AG04450 (cell line): ENCODE measurements at regions not wholly inside any gene's neighbourhood (a gene's known extent, or its start where the extent isn't known, plus 50 kb on each side); places are given as distances from the start of the nearest gene placed in this dataset.

Source experiments
- CTCF ChIA-PET: fragments of 300-600, 350-600 bp; formaldehyde crosslinking; extraction: SDS; loops from one replicate; lab custom pipeline; 2022; ENCODE audit warnings: antibody characterized with exemption, inconsistent platforms; lab: Charles Lee
- POLR2A ChIA-PET: fragments of 350-600 bp; formaldehyde crosslinking; extraction: SDS; loops from one replicate; lab custom pipeline; 2021; ENCODE audit warnings: antibody characterized with exemption, inconsistent platforms; lab: Yijun Ruan, JAX
- DNase-seq: peaks from one replicate; pipeline ENCODE4 v3.0.0-alpha.2; 2011; ENCODE audit warnings: low read depth, low spot score
- H3K27ac ChIP-seq: one replicate; pipeline ENCODE4 v1.5.1; 2012; ENCODE audit warnings: low read depth, low read length, control low read depth
- H3K27me3 ChIP-seq: one replicate; pipeline ENCODE4 v1.6.0; 2012; ENCODE audit warnings: low read length; ENCODE audit not compliant: control insufficient read depth, insufficient read depth
- H3K4me3 ChIP-seq: 2 replicates; pipeline ENCODE4 v1.5.1; 2011; ENCODE audit warnings: mild to moderate bottlenecking, low read depth, low read length, control low read depth
- H3K9me3 ChIP-seq: 2 replicates; pipeline ENCODE4 v1.5.1; 2012; ENCODE audit warnings: low read length; ENCODE audit not compliant: control insufficient read depth, insufficient read depth
- CTCF ChIP-seq: IDR thresholded peaks from 2 replicates; pipeline ENCODE4 v1.5.1; 2011; ENCODE audit warnings: low read depth, low read length, control low read depth, inconsistent platforms

DNA sequence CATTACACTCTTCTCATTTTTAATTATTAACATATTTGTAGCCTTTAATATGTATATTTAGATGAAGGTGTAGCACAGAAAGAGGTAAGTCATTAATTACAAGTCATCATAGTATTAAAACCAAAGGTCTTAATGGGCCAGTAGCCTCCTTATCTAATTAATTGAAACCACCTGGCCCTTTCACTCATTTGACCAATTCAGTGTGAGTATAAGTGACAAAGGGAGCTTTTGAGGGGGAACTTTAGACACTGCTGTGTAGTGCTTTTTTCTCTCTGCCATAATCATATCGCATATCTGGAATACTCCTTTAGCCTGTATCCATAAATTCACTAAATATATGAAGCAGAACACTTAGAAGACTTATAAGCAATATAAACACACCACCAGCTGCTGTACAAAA, 562.9 kb upstream of the POT1 start:
- ChIA-PET CTCF (no interaction called here), POLR2A (no interaction called here)
- Histone ChIP-seq H3K27me3 (no peaks in the 10 kb centered on the region), H3K27ac (no peak overlapping the region), H3K9me3 (peaks cover 6% of the 10 kb centered on the region), H3K4me3 (no peak overlapping the region)
- no peak for TF ChIP-seq CTCF
- DNase-seq: no peak

GRCh38 chr7:125491137-125491536, 561.5 kb upstream of the POT1 start:
- Histone ChIP-seq H3K9me3 (peaks cover 6% of the 10 kb centered on the region), H3K27me3 (no peaks in the 10 kb centered on the region), H3K4me3 (no peak overlapping the region), H3K27ac (no peak overlapping the region)
- TF ChIP-seq CTCF: no peak
- CTCF ChIA-PET: no interaction called here
- DNase-seq: no peak
- POLR2A ChIA-PET: no interaction called here

DNA sequence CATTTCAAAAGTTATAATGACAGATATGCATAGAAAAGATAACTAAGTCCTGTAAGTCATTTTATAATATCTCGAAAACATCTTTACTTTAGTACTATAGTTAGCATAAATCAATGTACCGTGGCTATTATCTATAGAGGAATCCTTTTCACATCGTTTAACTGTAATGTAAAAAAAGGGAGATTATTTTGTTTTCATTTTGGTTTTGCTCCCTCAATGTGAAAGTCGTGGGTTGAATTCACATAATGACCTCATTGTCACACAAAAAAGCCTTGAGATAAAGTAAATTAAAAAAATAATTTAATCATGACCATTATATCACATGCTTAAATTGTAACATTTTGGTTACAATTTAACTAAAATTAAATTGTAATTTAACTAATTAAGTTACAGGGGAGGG, 560.5 kb upstream of the POT1 start:
- Histone ChIP-seq H3K9me3 (peaks cover 2% of the 10 kb centered on the region; the same call in 1 of the 2 replicates), H3K27me3 (no peaks in the 10 kb centered on the region), H3K4me3 (no peak overlapping the region), H3K27ac (no peak overlapping the region)
- CTCF ChIA-PET: no interaction called here
- POLR2A ChIA-PET: no interaction called here
- no peak for DNase-seq
- no peak for TF ChIP-seq CTCF

- ChIA-PET POLR2A (no interaction called here), CTCF (no interaction called here)
- no peak for TF ChIP-seq CTCF
- Histone ChIP-seq H3K27ac (no peak overlapping the region), H3K27me3 (no peaks in the 10 kb centered on the region), H3K9me3 (peaks cover 4% of the 10 kb centered on the region; the same call in 1 of the 2 replicates), H3K4me3 (no peak overlapping the region)
- no peak for DNase-seq
Measured at GRCh38 chr7:125485223-125485622, 555.6 kb upstream of the POT1 start.

- Histone ChIP-seq H3K9me3 (peaks cover 4% of the 10 kb centered on the region; the same call in 1 of the 2 replicates), H3K27ac (no peak overlapping the region), H3K4me3 (no peak overlapping the region), H3K27me3 (no peaks in the 10 kb centered on the region)
- no peak for DNase-seq
- POLR2A ChIA-PET: no interaction called here
- CTCF ChIA-PET: no interaction called here
- no peak for TF ChIP-seq CTCF
Measured at GRCh38 chr7:125484755-125485154, 555.1 kb upstream of the POT1 start.
